Right lobe of liver (tissue), 4 donors: ENCODE measurements at regions not wholly inside any gene's neighbourhood (a gene's known extent, or its start where the extent isn't known, plus 50 kb on each side); places are given as distances from the start of the nearest gene placed in this dataset.

Experiments
- CTCF ChIP-seq, 4 donors: fragments of 200-600 bp in 3 of 4; fragments of 450-650 bp in 1 of 4; IDR thresholded peaks; one replicate each; pipeline versions ENCODE4 v1.5.1 to v1.8.0; 2016 to 2022; ENCODE audit warnings: antibody characterized with exemption in 4 of 4, mild to moderate bottlenecking in 2 of 4
- POLR2A ChIP-seq: fragments of 450-650 bp; IDR thresholded peaks from one replicate; pipeline ENCODE4 v1.6.1; 2017; ENCODE audit warnings: antibody characterized with exemption, mild to moderate bottlenecking
- donor health status: DM: no; HTN: no; CAD: no.
- donor health status: DM: no; HTN: no; CAD: no.
- donor health status: DM: no; HTN: yes; CAD: no.

DNA sequence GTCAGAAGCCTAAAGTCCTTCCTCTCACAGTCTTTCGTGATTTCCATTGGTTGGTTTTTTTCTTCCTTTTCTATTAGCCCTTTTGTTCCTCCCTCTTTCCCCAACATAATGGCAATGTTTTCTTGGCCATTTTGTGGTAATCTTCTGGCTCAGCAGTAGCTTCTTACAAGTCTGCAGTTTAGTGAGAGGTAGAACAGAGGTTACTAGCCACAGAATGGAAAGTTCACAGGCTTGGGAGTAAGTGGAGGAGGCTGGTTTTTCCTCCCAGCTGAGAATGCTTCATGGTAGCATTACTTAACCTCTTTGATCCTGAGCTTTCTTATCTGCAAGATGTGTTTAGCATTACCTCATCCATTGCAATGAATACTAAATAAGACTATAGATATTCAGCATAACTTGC is 346.9 kb downstream of the NFIB start:
- TF ChIP-seq POLR2A (no peak), CTCF (IDR thresholded peaks at IDR 0.05) (no peak)
